H1 (cell line): ENCODE measurements at regions not wholly inside any gene's neighbourhood (a gene's known extent, or its start where the extent isn't known, plus 50 kb on each side); places are given as distances from the start of the nearest gene placed in this dataset.

Experiments
- BRCA1 ChIP-seq: IDR thresholded peaks from 2 replicates; pipeline ENCODE4 v1.6.1; 2012; ENCODE audit warnings: low read depth, low read length, improper control_type of control experiment
- CREB1 ChIP-seq: IDR thresholded peaks from 2 replicates; pipeline ENCODE4 v1.6.1; 2012; ENCODE audit warnings: inconsistent platforms
- HDAC2 ChIP-seq, 2 experiments: fragments of 300-600 bp in 1 of 2; sonication (generic) in 1 of 2; IDR thresholded peaks; 2 replicates each; pipeline ENCODE4 v1.6.1; 2011 to 2012; ENCODE audit warnings: low read depth in 2 of 2, low read length in 2 of 2, mild to moderate bottlenecking in 2 of 2, moderate library complexity in 2 of 2, borderline replicate concordance in 1 of 2, inconsistent platforms in 1 of 2
- JUND ChIP-seq: IDR thresholded peaks from 2 replicates; pipeline ENCODE4 v1.6.1; 2011; ENCODE audit warnings: mild to moderate bottlenecking, improper control_type of control experiment, low read length
- KDM1A ChIP-seq: fragments of 200-600, 300-600 bp; sonication (generic); IDR thresholded peaks from 2 replicates; pipeline ENCODE4 v1.7.1; 2016; ENCODE audit warnings: mild to moderate bottlenecking, low read length, borderline replicate concordance
- KDM5A ChIP-seq: fragments of 200-600 bp; IDR thresholded peaks from 2 replicates; pipeline ENCODE4 v1.7.1; 2012; ENCODE audit warnings: mild to moderate bottlenecking, low read length, inconsistent platforms, mixed read lengths
- MAFK ChIP-seq: IDR thresholded peaks from 2 replicates; pipeline ENCODE4 v1.6.1; 2012; ENCODE audit warnings: low read depth, mild to moderate bottlenecking, improper control_type of control experiment, low read length
- NANOG ChIP-seq: IDR thresholded peaks from 2 replicates; pipeline ENCODE4 v1.6.1; 2011; ENCODE audit warnings: low read length, low read depth, mild to moderate bottlenecking, inconsistent platforms; ENCODE audit not compliant: insufficient read depth, poor library complexity, severe bottlenecking
- RAD21 ChIP-seq, 2 experiments: IDR thresholded peaks in 1 of 2; conservative IDR thresholded peaks in 1 of 2; 2 replicates each; pipeline ENCODE4 v1.6.1; 2011; ENCODE audit warnings: low read depth in 2 of 2, low read length in 2 of 2, improper control_type of control experiment in 1 of 2, inconsistent platforms in 1 of 2, mild to moderate bottlenecking in 1 of 2, moderate library complexity in 1 of 2
- RBBP5 ChIP-seq: IDR thresholded peaks from 2 replicates; pipeline ENCODE4 v1.7.1; 2012; ENCODE audit warnings: low read depth, mild to moderate bottlenecking, inconsistent platforms, low read length, moderate library complexity, borderline replicate concordance
- SIX5 ChIP-seq: IDR thresholded peaks from 2 replicates; pipeline ENCODE4 v1.6.1; 2011; ENCODE audit warnings: mild to moderate bottlenecking, low read depth, low read length
- SRF ChIP-seq: IDR thresholded peaks from 2 replicates; pipeline ENCODE4 v1.6.1; 2011; ENCODE audit warnings: mild to moderate bottlenecking, low read depth, low read length, moderate library complexity
- ZNF274 ChIP-seq: IDR thresholded peaks from 2 replicates; pipeline ENCODE4 v1.7.0; 2012; ENCODE audit warnings: low read length, borderline replicate concordance; ENCODE audit errors: extremely low read depth
- TF ChIP-seq, protein P1 (sequence below): IDR thresholded peaks from 2 replicates; pipeline ENCODE4 v1.6.1; 2012; ENCODE audit warnings: low read length, inconsistent platforms

DNA sequence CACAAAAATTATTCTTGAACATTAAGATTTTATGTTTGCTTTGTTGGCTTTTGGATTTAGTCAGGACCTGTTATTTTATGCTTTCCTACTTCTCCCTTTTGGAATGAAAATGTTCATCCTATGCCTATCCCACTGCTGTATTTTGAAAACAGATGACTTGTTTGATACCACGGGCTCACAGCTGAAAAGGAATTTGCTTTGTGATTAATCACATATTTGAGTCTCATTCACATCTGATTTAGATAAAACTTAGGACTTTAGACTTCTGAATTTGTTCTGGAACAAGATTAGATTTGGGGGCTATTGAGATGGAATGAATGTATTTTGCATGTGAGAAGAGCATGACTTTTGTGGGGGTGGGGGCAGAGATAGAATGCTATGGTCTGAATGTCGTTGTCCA, 1012.6 kb downstream of the CDH11 start (continued):
- TF ChIP-seq CREB1 (no peak), KDM5A (no peak), MAFK (no peak), ZNF274 (no peak), HDAC2 (IDR thresholded peaks at IDR 0.05; ENCODE audit: borderline replicate concordance in 1 of 2, low read depth in 2 of 2, low read length in 2 of 2) (no peak), KDM1A (no peak), SIX5 (no peak), NANOG (no peak), BRCA1 (no peak), RBBP5 (no peak), SRF (no peak), RAD21 (IDR thresholded peaks at IDR 0.05 in 1 of 2, conservative IDR thresholded peaks at IDR 0.05 in 1 of 2; ENCODE audit: low read depth in 2 of 2, low read length in 2 of 2) (no peak), JUND (no peak)
- TF ChIP-seq, protein P1, sequence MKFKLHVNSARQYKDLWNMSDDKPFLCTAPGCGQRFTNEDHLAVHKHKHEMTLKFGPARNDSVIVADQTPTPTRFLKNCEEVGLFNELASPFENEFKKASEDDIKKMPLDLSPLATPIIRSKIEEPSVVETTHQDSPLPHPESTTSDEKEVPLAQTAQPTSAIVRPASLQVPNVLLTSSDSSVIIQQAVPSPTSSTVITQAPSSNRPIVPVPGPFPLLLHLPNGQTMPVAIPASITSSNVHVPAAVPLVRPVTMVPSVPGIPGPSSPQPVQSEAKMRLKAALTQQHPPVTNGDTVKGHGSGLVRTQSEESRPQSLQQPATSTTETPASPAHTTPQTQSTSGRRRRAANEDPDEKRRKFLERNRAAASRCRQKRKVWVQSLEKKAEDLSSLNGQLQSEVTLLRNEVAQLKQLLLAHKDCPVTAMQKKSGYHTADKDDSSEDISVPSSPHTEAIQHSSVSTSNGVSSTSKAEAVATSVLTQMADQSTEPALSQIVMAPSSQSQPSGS = no peak
